Stimulated activated CD8-positive, alpha-beta memory T cell treated with anti-CD3 and anti-CD28 coated beads, Interleukin-15, amount 100 ng/mL, for 4 hours (primary cell): ENCODE measurements at regions not wholly inside any gene's neighbourhood (a gene's known extent, or its start where the extent isn't known, plus 50 kb on each side); places are given as distances from the start of the nearest gene placed in this dataset.

ENCODE experiments used
- DNase-seq, 2 donors: peaks; one replicate each; pipeline ENCODE4 v3.0.0-alpha.2; 2020; ENCODE audit warnings: low read depth in 2 of 2

GRCh38 chr1:29845910-29846309, 609.6 kb downstream of the PTPRU start:
- DNase-seq, result no peak

- DNase-seq, result no peak
Measured at GRCh38 chr1:29842130-29842529, 605.8 kb downstream of the PTPRU start.

GRCh38 chr1:29839726-29840125, 603.4 kb downstream of the PTPRU start:
- no peak for DNase-seq

GRCh38 chr1:29838738-29839320, 602.5 kb downstream of the PTPRU start:
- DNase-seq, result no peak

GRCh38 chr1:29836651-29837646, 600.6 kb downstream of the PTPRU start:
- no peak for DNase-seq

GRCh38 chr1:29835874-29836273, 599.6 kb downstream of the PTPRU start:
- no peak for DNase-seq

GRCh38 chr1:29835406-29835805, 599.1 kb downstream of the PTPRU start:
- DNase-seq, result no peak

GRCh38 chr1:29833581-29833980, 597.3 kb downstream of the PTPRU start:
- no peak for DNase-seq

- no peak for DNase-seq
Measured at GRCh38 chr1:29832936-29833335, 596.6 kb downstream of the PTPRU start.

GRCh38 chr1:29832471-29832870, 596.1 kb downstream of the PTPRU start:
- DNase-seq, result no peak

- DNase-seq, result no peak
Measured at GRCh38 chr1:29831500-29832117, 595.3 kb downstream of the PTPRU start.

- no peak for DNase-seq
Measured at GRCh38 chr1:29830916-29831315, 594.6 kb downstream of the PTPRU start.

- DNase-seq, result no peak
Measured at GRCh38 chr1:29830383-29830782, 594.1 kb downstream of the PTPRU start.

- no peak for DNase-seq
Measured at GRCh38 chr1:29829448-29830344, 593.4 kb downstream of the PTPRU start.

GRCh38 chr1:29828526-29829447, 592.5 kb downstream of the PTPRU start:
- no peak for DNase-seq

GRCh38 chr1:29827801-29828525, 591.6 kb downstream of the PTPRU start:
- no peak for DNase-seq

GRCh38 chr1:29827237-29827750, 591.0 kb downstream of the PTPRU start:
- no peak for DNase-seq

GRCh38 chr1:29826646-29827045, 590.3 kb downstream of the PTPRU start:
- no peak for DNase-seq

GRCh38 chr1:29825941-29826415, 589.7 kb downstream of the PTPRU start:
- DNase-seq, result no peak
